Fibroblast of upper back skin (primary cell): ENCODE measurements at regions not wholly inside any gene's neighbourhood (a gene's known extent, or its start where the extent isn't known, plus 50 kb on each side); places are given as distances from the start of the nearest gene placed in this dataset.

Source experiments
- DNase-seq: peaks from one replicate; pipeline ENCODE4 v3.0.0-alpha.2; 2013

DNA sequence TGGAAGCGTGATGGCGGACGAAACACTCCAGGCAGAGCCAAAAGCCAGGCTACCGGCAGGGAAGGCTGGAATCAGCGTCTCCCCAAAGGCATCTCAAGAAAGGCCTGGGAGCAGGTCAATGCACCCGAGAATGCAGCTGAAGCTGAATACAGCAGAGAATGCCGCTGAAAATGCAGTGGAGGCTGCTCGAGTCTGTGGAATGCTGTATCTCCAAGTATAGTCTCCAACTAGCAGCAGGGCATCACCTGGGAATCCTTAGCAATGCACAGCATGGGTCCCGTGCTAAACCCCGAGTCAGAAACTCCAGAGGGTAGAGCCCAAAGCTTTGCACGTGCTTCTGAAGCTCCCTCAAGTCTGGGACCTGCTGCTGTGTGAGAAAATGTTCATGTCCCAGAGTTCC is 191.1 kb upstream of the ALKAL2 start:
- DNase-seq: no peak

GRCh38 chr2:471560-471959 is 183.7 kb upstream of the ALKAL2 start:
- DNase-seq: no peak

DNA sequence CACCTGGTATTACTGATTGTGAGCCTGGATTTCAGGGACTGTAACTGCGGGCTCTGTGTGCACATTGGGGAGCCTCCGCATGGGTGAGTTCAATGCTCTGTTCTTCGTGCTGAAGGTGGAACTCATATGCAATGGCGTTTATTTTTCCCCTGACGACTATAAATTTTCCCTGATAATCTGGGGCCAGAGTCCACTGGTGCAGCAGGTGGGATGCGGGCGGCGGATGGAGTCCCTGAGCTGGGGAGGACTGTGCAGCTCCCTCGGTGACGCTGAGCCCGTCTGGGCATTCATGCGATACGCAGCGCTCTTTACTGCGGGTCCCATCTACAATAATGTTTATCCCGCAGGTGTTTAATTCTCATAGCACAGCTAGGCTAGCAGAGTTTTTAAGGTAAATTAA is 181.6 kb upstream of the ALKAL2 start:
- DNase-seq: no peak

GRCh38 chr2:468648-469336 is 180.9 kb upstream of the ALKAL2 start:
- DNase-seq: no peak

GRCh38 chr2:467892-468647 is 180.2 kb upstream of the ALKAL2 start:
- DNase-seq: no peak

DNA sequence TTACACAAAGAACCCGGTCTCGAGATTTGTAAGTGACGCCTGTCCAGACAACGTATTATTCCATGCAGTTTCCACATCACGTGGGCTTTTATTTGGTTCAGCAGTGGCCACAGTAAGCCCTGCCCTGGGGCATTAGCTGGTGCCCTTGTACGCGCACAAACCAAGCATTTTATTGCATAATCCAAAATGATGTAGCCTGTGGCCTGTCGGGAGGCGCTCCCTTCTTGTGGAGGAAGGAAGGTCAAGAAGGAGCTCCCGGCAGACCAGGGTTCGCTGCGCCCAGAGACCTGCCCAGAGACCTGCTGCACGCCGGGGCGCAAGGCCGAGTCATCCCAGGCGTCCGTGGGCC is 179.6 kb upstream of the ALKAL2 start:
- DNase-seq: no peak

GRCh38 chr2:467101-467500 is 179.2 kb upstream of the ALKAL2 start:
- DNase-seq: no peak

DNA sequence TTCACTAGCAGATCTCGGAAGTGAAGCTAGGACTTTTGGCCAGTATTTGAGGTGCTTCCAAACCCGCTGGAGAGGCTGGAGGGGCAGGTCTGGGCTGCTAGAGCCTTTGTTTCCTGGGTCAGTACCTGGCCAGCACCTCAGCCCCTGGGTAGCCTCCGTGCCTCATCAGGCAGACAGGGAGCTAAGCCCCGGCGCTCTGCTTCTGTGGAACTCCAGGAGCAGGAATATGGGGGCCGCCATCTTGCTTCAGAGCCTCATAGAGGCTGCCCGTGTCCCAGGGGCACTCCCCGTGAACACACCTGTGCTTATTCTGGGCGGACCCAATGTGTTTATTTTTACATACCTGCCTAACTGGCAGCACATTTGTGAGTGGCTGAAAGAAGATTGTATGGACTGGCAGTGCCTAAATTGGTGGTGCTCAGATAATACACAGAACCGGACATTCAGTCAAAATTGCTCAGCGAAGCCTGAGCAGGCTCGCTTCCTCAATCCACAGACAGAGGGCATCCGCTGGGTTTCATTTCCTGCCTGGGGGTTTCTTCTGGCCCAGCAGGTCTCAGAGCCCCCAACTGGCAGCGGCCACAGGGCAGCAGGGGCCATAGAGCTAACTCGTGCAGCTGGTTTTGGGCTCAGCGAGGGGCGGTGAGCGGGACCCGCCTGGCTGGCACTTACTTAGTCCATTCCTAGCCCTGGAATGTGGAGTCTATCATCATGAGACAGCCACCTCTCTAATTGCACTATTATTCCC is 176.8 kb upstream of the ALKAL2 start:
- no peak for DNase-seq

GRCh38 chr2:460861-461260 is 173.0 kb upstream of the ALKAL2 start:
- no peak for DNase-seq

DNA sequence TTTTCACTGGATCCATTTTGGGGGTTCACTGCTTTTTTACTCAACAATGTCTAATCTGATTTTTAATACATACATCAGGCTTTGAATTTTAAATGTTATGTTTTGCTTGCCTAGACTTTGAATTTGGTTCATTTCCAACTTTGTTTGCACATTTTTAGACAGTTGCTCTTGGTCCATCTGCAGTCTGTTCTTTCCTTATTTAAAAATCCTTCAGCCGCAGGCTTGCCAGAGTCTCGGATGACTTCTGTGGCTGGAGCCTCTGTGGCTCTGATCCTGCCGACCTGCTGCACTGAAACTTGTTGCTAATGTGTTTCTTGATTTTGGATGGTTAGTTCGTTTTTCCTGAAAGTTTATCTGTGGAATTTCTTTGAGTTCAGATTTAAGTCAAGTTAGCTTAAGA is 172.0 kb upstream of the ALKAL2 start:
- DNase-seq: no peak

- no peak for DNase-seq
Observed at GRCh38 chr2:458425-458815, 170.5 kb upstream of the ALKAL2 start.

DNA sequence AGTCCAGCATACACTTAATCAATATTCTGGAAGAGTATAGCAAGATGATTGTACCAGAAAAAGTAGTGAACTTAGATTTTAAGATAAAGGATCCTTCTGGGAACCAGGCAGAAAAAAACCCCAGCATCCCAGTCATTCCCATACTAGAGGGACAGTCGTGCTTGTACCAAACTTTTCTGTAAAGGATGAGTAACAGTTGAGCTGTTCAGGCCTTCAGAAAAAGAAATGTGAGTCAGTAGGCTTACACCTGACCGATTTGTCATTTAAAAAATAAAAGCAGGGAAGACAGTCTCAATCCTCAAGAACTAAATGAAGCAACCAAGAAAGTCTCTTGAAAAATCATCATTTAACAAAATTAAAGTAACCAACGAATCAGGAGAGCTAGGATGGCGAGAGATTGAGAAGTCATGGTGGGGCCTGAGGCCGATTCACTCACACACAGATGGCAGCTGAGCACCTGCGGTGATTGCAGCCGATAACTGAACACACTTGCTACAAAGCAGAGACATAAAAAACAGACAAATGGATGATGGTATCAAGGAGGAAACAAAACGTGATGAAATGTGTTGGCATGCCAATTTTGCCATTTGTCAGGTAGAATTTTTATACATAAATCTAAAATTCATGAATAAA is 170.0 kb upstream of the ALKAL2 start:
- no peak for DNase-seq

GRCh38 chr2:457262-457661 is 169.4 kb upstream of the ALKAL2 start:
- DNase-seq: no peak

DNA sequence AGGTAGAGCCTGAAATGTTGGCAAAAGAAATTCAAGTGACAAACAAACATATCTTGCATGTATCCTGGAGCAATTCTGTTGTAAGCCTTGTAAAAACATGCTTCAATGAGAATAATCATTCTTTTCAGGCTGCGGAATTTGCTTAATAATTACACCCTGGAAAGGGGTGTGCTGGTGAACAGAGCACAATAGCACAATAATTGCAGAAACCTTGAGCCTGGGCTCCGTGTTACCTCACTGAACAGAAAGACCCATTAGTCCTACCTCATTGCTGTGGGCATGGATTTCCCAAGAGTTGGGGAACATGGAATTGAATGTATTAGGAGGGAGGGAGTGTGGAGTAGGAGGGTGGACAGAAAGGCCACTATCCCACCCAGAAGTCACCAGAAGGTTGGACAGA is 168.0 kb upstream of the ALKAL2 start:
- DNase-seq: no peak

DNA sequence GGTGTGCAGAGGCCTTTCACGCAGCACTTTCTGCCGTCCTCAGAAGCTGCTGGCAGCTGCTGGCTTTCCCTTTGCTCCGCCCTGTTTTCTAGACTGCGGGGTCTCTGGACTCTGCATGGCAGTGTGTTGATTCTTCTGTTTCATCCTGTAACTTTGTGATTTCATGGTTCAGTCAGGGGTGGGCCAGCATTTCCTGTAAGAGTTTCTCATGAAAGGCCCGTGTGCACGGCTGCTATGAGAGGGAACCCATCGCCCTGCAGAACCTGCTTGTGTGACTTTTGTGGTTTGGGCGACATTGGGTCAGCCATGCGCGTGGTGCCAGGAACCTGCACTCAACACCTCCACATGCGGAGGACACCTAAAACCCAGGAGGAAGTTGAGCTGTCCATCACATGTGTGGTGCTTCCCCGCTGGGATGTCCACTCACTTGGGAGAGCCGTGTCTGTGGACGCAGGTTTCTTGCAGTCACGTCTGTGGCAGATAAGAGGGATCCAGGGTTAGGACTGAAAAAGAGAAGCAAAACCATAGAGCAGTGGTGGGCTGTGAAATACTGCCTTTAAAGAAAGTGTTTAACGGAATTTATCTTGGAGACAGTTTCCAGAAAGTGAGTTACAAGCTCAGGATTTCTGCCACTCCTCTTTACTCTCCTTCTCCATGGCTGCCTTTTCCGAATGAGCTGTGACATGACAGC is 167.3 kb upstream of the ALKAL2 start:
- no peak for DNase-seq

- DNase-seq: no peak
Observed at GRCh38 chr2:453132-453531, 165.2 kb upstream of the ALKAL2 start.

GRCh38 chr2:451495-451894 is 163.6 kb upstream of the ALKAL2 start:
- no peak for DNase-seq

GRCh38 chr2:449246-450067 is 161.6 kb upstream of the ALKAL2 start:
- DNase-seq: no peak

GRCh38 chr2:447902-448665 is 160.2 kb upstream of the ALKAL2 start:
- no peak for DNase-seq

- DNase-seq: no peak
Observed at GRCh38 chr2:446963-447530, 159.2 kb upstream of the ALKAL2 start.

DNA sequence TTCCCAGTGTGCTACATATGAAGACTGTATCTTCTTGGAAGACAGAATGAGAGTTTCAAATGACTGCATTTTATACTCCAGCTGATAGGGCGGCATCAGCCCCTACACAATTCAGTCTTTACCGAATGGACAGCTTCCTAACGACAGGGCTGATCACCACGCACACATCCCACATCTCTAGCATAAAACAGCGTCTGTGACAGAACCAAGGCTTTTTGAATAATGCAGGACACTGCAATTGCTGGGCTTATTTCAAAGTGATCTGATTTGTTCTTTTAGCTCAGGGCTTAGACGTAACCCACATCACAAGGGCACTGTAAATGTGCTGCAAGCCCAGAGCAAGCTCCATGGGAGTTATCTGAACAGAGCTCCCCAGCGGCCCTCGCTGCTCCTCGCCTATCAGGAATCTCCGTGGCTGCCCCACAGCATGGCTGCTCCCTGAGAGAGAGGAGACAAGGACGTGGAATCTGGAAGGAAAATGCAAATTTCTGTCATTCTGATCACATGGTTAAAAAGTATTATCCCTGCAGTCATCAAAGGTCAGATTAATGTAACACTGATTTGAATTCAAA is 158.5 kb upstream of the ALKAL2 start:
- no peak for DNase-seq
